ENCODE measurements at regions not wholly inside any gene's neighbourhood (a gene's known extent, or its start where the extent isn't known, plus 50 kb on each side); places are given as distances from the start of the nearest gene placed in this dataset.

DNA sequence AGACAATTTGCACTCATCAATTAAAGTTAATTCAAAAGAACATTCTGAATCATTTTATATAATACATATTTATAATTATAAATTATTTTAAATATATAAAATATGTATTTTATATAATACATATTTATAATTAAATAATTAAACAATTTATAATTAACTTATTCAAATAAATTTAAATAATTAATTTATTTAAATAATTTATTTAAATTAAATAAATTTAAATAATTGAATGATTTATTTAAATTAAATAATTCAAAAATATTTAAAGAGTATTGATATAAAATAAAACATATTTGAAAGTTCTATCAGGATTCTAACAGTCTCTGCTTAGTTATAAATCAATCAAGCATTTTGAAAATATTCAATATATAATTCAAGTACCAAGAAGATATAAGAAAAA, 775.5 kb upstream of the CTNND2 start:
- TF ChIP-seq CTCF (IDR thresholded peaks at IDR 0.05; ENCODE audit: poor library complexity) = no peak
- no peak for TF ChIP-seq EZH2 (IDR thresholded peaks at IDR 0.05; ENCODE audit: borderline replicate concordance)

Measured in hepatocyte (in vitro differentiated cells).